Gastroesophageal sphincter (tissue), 4 donors: ENCODE measurements at regions not wholly inside any gene's neighbourhood (a gene's known extent, or its start where the extent isn't known, plus 50 kb on each side); places are given as distances from the start of the nearest gene placed in this dataset.

Source experiments
- ATAC-seq: fragments of 150-250 bp; one replicate; pipeline ENCODE4 v1.9.1; 2016; ENCODE audit warnings: mild to moderate bottlenecking, moderate library complexity
- H3K27ac ChIP-seq, 4 donors: fragments of 200-600 bp; sonication (generic) in 3 of 4; 1 replicate in 3 of 4; 2 replicates in 1 of 4; pipeline ENCODE4 v1.5.1; 2016 to 2019
- H3K27me3 ChIP-seq: fragments of 200-600 bp; sonication (generic); one replicate; pipeline ENCODE4 v1.5.1; 2019
- H3K36me3 ChIP-seq, 2 donors: fragments of 200-600 bp; sonication (generic); one replicate each; pipeline ENCODE4 v1.5.1; 2019; ENCODE audit warnings: control low read depth in 1 of 2
- H3K4me1 ChIP-seq, 3 donors: fragments of 200-600 bp; sonication (generic); 1 replicate in 2 of 3; 2 replicates in 1 of 3; pipeline ENCODE4 v1.5.1; 2016 to 2019; ENCODE audit warnings: control low read depth in 2 of 3
- H3K4me3 ChIP-seq, 2 donors: fragments of 200-600 bp; sonication (generic); one replicate each; pipeline ENCODE4 v1.5.1; 2019; ENCODE audit warnings: mild to moderate bottlenecking in 1 of 2, moderate library complexity in 1 of 2
- H3K9me3 ChIP-seq, 3 donors: fragments of 200-600 bp; sonication (generic); one replicate each; pipeline ENCODE4 v1.5.1; 2017 to 2019; ENCODE audit warnings: control low read depth in 2 of 3
- CTCF ChIP-seq, 4 experiments: fragments of 200-600 bp in 2 of 4; fragments of 450-650 bp in 2 of 4; sonication (generic) in 1 of 4; IDR thresholded peaks; one replicate each; pipeline ENCODE4 v1.5.1; 2017 to 2019; ENCODE audit warnings: antibody characterized with exemption in 4 of 4, mild to moderate bottlenecking in 2 of 4, moderate library complexity in 2 of 4
- EP300 ChIP-seq: sonication (generic); formaldehyde crosslinking; IDR thresholded peaks from one replicate; pipeline ENCODE4 v1.6.1; 2017; ENCODE audit warnings: antibody characterized with exemption, mild to moderate bottlenecking
- POLR2A ChIP-seq, 2 donors: fragments of 450-650 bp; IDR thresholded peaks; one replicate each; pipeline ENCODE4 v1.6.1; 2017; ENCODE audit warnings: antibody characterized with exemption in 2 of 2, mild to moderate bottlenecking in 2 of 2, moderate library complexity in 1 of 2
- POLR2AphosphoS5 ChIP-seq: sonication (generic); formaldehyde crosslinking; IDR thresholded peaks from one replicate; pipeline ENCODE4 v1.6.1; 2017; ENCODE audit warnings: antibody characterized with exemption
- WGBS, 2 donors: methylation state at CpG; one replicate each; pipeline ENCODE4 v1.1.5; 2018; ENCODE audit warnings: low coverage in 1 of 2; 5-methylcytosine and 5-hydroxymethylcytosine counted together

GRCh38 chr20:7366189-7366588 lies 574.1 kb downstream of the HAO1 start:
- Histone ChIP-seq H3K36me3 (no peaks in the 10 kb centered on the region), H3K4me3 (no peak overlapping the region), H3K27ac (no peak overlapping the region), H3K9me3 (no peaks in the 10 kb centered on the region), H3K4me1 (no peaks in the 10 kb centered on the region), H3K27me3 (no peaks in the 10 kb centered on the region)
- ATAC-seq, result no peak
- WGBS, 2 donors, result 89 to 100% methylated on average over 1 of the region's 1 CpG
- no peak for TF ChIP-seq CTCF (IDR thresholded peaks at IDR 0.05)
- no peak for TF ChIP-seq EP300
- TF ChIP-seq POLR2A (IDR thresholded peaks at IDR 0.05), result no peak
- no peak for TF ChIP-seq POLR2AphosphoS5

GRCh38 chr20:7371518-7372163 lies 568.6 kb downstream of the HAO1 start:
- H3K36me3 ChIP-seq, result no peaks in the 10 kb centered on the region
- H3K27ac ChIP-seq, result no peak overlapping the region
- no peak overlapping the region for H3K4me3 ChIP-seq
- TF ChIP-seq CTCF (IDR thresholded peaks at IDR 0.05), result no peak
- no peak for TF ChIP-seq EP300
- no peak for TF ChIP-seq POLR2AphosphoS5
- TF ChIP-seq POLR2A (IDR thresholded peaks at IDR 0.05), result no peak
- no peak for ATAC-seq
- H3K27me3 ChIP-seq, result no peaks in the 10 kb centered on the region
- WGBS, 2 donors, result 25 to 34% methylated on average over 3 of the region's 3 CpGs
- H3K9me3 ChIP-seq, result no peaks in the 10 kb centered on the region
- no peaks in the 10 kb centered on the region for H3K4me1 ChIP-seq

GRCh38 chr20:7375905-7376304 lies 564.4 kb downstream of the HAO1 start:
- no peaks in the 10 kb centered on the region for H3K27me3 ChIP-seq
- 46 to 64% methylated on average over 4 of the region's 4 CpGs for WGBS, 2 donors
- ATAC-seq, result no peak
- no peak overlapping the region for H3K27ac ChIP-seq
- H3K9me3 ChIP-seq, result no peaks in the 10 kb centered on the region
- H3K4me1 ChIP-seq, result no peaks in the 10 kb centered on the region
- no peak overlapping the region for H3K4me3 ChIP-seq
- TF ChIP-seq CTCF (IDR thresholded peaks at IDR 0.05) (peak in 1 of 4 experiments; percentile 13), POLR2A (IDR thresholded peaks at IDR 0.05) (no peak)
- no peaks in the 10 kb centered on the region for H3K36me3 ChIP-seq

GRCh38 chr20:7378864-7379605 lies 561.2 kb downstream of the HAO1 start:
- Histone ChIP-seq H3K4me3 (no peak overlapping the region), H3K4me1 (no peaks in the 10 kb centered on the region), H3K36me3 (no peaks in the 10 kb centered on the region), H3K27ac (no peak overlapping the region), H3K27me3 (no peaks in the 10 kb centered on the region), H3K9me3 (no peaks in the 10 kb centered on the region)
- 77 to 100% methylated on average over 2 to 5 of the region's 5 CpGs for WGBS, 2 donors
- TF ChIP-seq POLR2A (IDR thresholded peaks at IDR 0.05), result no peak
- TF ChIP-seq CTCF (IDR thresholded peaks at IDR 0.05), result no peak
- no peak for TF ChIP-seq POLR2AphosphoS5
- TF ChIP-seq EP300, result no peak
- ATAC-seq, result no peak
